ENCODE measurements at regions not wholly inside any gene's neighbourhood (a gene's known extent, or its start where the extent isn't known, plus 50 kb on each side); places are given as distances from the start of the nearest gene placed in this dataset.
"Not testable (repeated sequence)": the region's sequence is repeated elsewhere in the genome, so short reads cannot be mapped to it uniquely, and the experiment has no call there.

- intact Hi-C loops (cut with DNase I), result no loop called here
- TF ChIP-seq, protein P1, sequence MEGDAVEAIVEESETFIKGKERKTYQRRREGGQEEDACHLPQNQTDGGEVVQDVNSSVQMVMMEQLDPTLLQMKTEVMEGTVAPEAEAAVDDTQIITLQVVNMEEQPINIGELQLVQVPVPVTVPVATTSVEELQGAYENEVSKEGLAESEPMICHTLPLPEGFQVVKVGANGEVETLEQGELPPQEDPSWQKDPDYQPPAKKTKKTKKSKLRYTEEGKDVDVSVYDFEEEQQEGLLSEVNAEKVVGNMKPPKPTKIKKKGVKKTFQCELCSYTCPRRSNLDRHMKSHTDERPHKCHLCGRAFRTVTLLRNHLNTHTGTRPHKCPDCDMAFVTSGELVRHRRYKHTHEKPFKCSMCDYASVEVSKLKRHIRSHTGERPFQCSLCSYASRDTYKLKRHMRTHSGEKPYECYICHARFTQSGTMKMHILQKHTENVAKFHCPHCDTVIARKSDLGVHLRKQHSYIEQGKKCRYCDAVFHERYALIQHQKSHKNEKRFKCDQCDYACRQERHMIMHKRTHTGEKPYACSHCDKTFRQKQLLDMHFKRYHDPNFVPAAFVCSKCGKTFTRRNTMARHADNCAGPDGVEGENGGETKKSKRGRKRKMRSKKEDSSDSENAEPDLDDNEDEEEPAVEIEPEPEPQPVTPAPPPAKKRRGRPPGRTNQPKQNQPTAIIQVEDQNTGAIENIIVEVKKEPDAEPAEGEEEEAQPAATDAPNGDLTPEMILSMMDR (IDR thresholded peaks at IDR 0.05), result no peak
- TF ChIP-seq POLR2A (IDR thresholded peaks at IDR 0.05), result no peak
- Histone ChIP-seq H3K9me3 (replicated peaks in 1 of 3) (no peaks in the 10 kb centered on the region), H3K36me3 (replicated peaks in 1 of 2) (no peaks in the 10 kb centered on the region), H3K27me3 (no peaks in the 10 kb centered on the region), H3K4me3 (no peak overlapping the region), H3K4me1 (replicated peaks in 1 of 2) (no peaks in the 10 kb centered on the region), H3K27ac (no peak overlapping the region)
- no peak for DNase-seq
Measured at GRCh38 chr1:72375226-72375625, 92.9 kb upstream of the NEGR1 start.

- no peak for DNase-seq
- Histone ChIP-seq H3K4me1 (replicated peaks in 1 of 2) (no peaks in the 10 kb centered on the region), H3K27me3 (no peaks in the 10 kb centered on the region), H3K27ac (no peak overlapping the region), H3K36me3 (replicated peaks in 1 of 2) (no peaks in the 10 kb centered on the region), H3K9me3 (replicated peaks in 1 of 3) (no peaks in the 10 kb centered on the region), H3K4me3 (no peak overlapping the region)
- TF ChIP-seq POLR2A (IDR thresholded peaks at IDR 0.05), result no peak
- TF ChIP-seq, protein P1 (IDR thresholded peaks at IDR 0.05), result no peak
- WGBS, 4 donors, result 58 to 89% (median 63%) methylated on average over 3 of the region's 3 CpGs
- intact Hi-C loops (cut with DNase I), result no loop called here
Measured at GRCh38 chr1:72371259-72372035, 89.1 kb upstream of the NEGR1 start.

GRCh38 chr1:72370836-72371235 lies 88.5 kb upstream of the NEGR1 start:
- H3K9me3 ChIP-seq (replicated peaks in 1 of 3); H3K27me3 ChIP-seq; H3K36me3 ChIP-seq (replicated peaks in 1 of 2); intact Hi-C loops (cut with DNase I); H3K4me3 ChIP-seq; H3K27ac ChIP-seq; H3K4me1 ChIP-seq (replicated peaks in 1 of 2); DNase-seq: not testable (repeated sequence)
- whole genome bisulfite sequencing, 4 donors, result 79 to 94% (median 84%) methylated on average over 3 of the region's 3 CpGs

- Histone ChIP-seq H3K4me1 (replicated peaks in 1 of 2) (no peaks in the 10 kb centered on the region), H3K27me3 (no peaks in the 10 kb centered on the region), H3K4me3 (no peak overlapping the region), H3K27ac (no peak overlapping the region), H3K9me3 (replicated peaks in 1 of 3) (no peaks in the 10 kb centered on the region), H3K36me3 (replicated peaks in 1 of 2) (no peaks in the 10 kb centered on the region)
- no peak for TF ChIP-seq POLR2A (IDR thresholded peaks at IDR 0.05)
- TF ChIP-seq, protein P1 (IDR thresholded peaks at IDR 0.05), result no peak
- WGBS, 4 donors, result 77 to 95% (median 82%) methylated on average over 1 of the region's 1 CpG
- no peak for DNase-seq
- intact Hi-C loops (cut with DNase I), result no loop called here
Measured at GRCh38 chr1:72369069-72369757, 86.9 kb upstream of the NEGR1 start.

All from adrenal gland (tissue), 9 donors.